T47D (cell line): ENCODE measurements at regions not wholly inside any gene's neighbourhood (a gene's known extent, or its start where the extent isn't known, plus 50 kb on each side); places are given as distances from the start of the nearest gene placed in this dataset.
"Not testable (repeated sequence)": the region's sequence is repeated elsewhere in the genome, so short reads cannot be mapped to it uniquely, and the experiment has no call there.

Experiments used
- DNase-seq, 2 experiments: peaks; one replicate each; pipeline versions ENCODE4 v3.0.0 to v3.0.0-alpha.2; 2011 to 2012; ENCODE audit warnings: low read depth in 1 of 2, low spot score in 1 of 2
- JUND ChIP-seq: IDR thresholded peaks from 2 replicates; pipeline ENCODE4 v1.6.1; 2012; ENCODE audit warnings: low read depth
- in situ Hi-C: cut with HindIII; loops from 2 replicates; pipeline ENCODE4 v1.10.0; 2016; ENCODE audit warnings: low sequenced_read_pairs, low pct_unique_long_range_greater_than_20kb

DNA sequence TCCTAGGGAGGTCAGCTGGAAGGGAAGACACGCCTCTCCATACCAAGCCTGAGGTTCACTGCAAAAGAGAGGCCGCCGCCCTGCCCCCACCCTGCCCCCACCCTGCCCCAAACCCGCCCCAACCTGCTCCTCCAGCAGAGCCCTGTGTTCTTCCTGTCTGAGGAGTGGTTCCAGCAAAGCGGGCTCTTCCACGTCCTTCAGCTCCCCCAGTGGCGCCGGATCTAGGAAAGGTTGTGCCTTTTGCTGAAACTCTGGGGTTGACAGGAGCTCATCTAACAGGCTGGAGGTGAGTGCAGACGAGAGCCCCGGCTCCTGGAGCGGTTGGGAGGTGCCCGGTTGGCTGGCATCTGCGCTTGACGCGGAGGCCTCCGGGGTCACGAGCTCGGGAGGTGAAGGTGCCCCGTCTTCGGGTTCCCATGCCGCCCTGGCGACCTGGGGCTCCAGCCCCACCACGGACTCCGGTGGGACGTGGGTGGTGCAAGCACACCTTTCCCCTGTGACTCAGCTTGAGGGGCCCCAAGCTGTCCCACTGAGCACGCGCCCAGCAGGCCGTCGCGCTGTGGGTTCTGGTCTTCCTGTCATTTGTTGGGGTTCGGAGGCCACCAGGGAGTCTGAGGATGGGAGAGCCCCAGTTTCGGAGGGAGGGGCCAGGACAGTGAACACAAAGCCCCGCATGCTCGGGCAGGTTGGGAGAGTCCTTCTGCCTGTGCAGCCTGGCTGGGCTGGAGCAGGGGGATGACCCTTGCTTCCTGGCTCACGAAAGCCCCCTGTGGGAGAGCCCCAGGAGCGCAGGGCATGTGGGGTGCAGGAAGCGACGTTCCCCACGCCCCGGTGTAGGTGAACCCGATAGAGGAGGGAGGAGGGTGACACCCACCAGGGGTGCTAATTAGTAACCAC is 1467.1 kb downstream of the FOXD4L5 start:
- no peak for TF ChIP-seq JUND
- in situ Hi-C loops = no loop called here
- no peak for DNase-seq

DNA sequence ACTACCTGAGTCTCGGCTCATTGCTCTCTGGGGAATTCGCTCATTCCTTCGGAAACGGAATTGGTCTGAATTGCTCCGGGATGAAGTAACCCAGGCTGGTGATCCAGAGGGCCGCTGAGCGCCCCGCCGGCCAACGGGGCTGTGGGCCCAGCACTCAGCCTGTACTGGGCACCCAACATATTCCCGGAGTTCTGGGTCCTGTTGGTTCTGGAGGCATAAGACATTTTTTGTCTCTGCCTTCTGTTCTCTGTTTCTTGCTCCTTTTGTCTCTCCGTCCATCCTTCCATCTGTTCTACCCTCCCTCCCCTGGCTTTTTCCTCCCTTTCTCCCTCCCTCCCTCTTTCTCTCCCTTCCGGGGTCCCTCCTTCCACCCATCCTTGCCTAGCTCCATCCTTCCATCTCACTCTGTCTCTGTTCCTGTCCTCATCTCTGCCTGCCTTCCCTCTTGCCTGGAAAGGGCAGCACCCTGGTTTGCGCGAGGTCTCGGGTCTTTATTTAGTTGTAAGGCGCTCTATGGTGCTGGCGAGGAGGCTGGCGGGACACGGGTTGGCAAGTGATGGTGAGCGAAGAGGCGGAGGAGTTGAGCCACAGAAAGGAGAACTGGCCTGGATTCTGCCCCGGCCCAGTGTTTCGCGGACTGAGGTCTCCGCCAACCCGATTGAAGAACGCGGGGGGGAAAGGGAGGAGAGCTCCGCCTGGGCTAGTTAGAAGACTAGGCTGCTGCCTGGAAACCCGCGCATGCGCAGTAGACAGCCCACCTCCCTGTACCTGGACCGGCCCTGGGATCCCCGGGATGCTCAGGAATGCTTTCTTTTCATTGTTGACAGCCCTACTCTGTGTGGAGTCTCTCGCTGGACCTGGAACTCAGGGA is 1468.0 kb downstream of the FOXD4L5 start:
- in situ Hi-C loops = no loop called here
- peak; percentile 97 to 99 for DNase-seq
- TF ChIP-seq JUND = no peak

- in situ Hi-C loops, DNase-seq: not testable (repeated sequence)
Measured at GRCh38 chr9:63814970-63815669, 1469.9 kb downstream of the FOXD4L5 start.

DNA sequence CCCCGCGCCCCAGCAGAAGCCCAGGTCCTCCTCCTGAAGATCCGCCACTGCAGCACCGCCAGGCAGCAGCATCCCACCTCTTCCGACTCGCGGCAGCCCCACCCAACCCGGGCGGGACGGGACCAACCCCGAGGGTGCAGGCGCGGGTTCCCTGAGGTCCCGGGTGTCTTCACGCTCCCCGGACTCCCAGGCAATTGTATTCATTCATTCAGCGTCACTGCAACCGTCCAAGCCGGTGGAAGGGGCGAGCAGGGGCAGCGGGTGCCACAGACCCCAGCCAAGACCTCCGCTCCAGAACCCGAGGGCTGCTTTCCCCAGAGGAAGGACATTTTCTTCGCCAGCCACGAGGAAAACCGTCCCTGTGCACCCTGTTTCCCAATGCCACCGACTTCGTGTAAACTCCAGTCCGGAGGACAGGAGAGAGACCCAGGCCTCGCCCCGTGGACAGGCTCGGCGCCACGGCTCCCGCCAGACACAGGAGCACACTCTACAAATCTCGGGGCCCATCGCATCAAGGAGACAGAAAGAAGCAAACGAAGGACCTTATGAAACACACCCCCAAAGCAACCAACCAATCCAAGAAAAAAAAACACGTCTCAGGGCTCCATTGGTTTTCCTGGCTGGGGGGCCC is 1471.5 kb downstream of the FOXD4L5 start:
- in situ Hi-C loops, DNase-seq: not testable (repeated sequence)

DNA sequence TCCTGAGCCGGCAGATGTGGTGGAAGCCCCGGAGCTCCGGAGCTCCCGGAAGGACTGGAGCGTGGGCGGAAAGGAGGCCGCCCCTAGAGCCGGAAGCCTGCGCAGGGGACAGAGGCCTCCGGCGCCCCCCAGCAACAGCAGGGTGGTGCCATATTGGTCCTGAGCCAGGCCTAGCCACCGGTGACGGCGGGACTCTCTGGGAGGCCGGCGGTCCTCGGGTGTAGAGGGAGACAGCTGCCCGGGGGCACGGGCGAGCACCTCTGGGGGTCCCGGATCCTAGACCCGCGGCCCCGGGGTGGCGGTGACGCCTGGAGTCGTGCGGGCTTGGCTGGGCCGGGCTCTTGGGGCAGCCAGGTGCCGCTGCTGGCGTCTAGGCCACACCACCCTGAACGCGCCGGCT is 1472.2 kb downstream of the FOXD4L5 start:
- DNase-seq, in situ Hi-C loops: not testable (repeated sequence)

- in situ Hi-C loops, DNase-seq: not testable (repeated sequence)
Measured at GRCh38 chr9:63804205-63804604, 1480.8 kb downstream of the FOXD4L5 start.

DNA sequence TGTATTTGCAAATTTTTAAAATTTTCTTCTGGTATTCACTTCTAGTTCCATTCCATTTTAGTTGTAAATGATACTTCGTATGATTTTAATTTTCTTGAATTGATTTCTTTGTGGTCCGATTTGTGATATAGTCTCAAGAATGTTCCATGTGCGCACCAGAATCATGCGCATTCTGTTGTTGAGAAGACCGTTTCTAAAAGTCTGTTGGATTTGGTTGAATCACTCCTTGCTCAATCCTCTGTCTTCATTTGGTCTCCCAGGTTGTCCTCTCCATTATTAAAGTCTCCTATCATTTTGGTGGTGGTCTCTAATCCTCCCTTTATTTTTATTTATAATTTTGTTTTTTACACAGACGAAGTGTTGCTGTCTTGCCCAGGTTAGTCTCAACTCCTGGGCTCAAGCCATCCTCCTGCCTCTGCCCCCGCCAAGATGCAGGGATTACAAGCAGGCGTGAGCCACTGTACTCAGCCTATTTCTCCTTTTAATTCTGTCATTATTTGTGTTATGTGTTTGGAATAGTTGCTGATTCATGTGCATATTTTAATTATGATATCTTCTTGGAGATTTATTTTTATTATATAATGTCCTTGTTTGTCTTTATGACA is 1490.8 kb downstream of the FOXD4L5 start:
- DNase-seq, in situ Hi-C loops: not testable (repeated sequence)

DNA sequence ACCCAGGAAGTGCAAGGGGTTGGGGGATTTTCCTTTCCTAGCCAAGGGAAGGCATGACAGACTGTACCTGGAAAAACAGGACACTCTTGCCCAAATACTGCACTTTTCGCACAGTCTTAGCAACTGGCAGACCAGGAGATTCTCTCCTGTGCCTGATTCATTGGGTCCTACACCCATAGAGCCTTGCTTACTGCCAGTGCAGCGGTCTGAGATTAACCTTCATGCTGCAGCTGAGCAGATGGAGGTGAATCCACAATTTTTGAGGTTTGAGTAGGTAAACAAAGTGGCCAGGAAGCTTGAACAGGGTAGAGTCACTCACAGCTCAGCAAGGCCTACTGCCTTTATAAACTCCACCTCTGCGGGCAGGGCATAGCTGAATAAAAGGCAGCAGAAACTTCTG is 1497.6 kb downstream of the FOXD4L5 start:
- in situ Hi-C loops = not testable (repeated sequence)

GRCh38 chr9:63785059-63785458 is 1500.0 kb downstream of the FOXD4L5 start:
- DNase-seq, in situ Hi-C loops: not testable (repeated sequence)

More for the DNA sequence above, 1497.6 kb downstream of the FOXD4L5 start:
- not testable (repeated sequence) for DNase-seq

GRCh38 chr9:63784421-63784820 is 1500.6 kb downstream of the FOXD4L5 start:
- in situ Hi-C loops, DNase-seq: not testable (repeated sequence)

- DNase-seq, in situ Hi-C loops: not testable (repeated sequence)
Measured at GRCh38 chr9:63781817-63782439, 1503.1 kb downstream of the FOXD4L5 start.

DNA sequence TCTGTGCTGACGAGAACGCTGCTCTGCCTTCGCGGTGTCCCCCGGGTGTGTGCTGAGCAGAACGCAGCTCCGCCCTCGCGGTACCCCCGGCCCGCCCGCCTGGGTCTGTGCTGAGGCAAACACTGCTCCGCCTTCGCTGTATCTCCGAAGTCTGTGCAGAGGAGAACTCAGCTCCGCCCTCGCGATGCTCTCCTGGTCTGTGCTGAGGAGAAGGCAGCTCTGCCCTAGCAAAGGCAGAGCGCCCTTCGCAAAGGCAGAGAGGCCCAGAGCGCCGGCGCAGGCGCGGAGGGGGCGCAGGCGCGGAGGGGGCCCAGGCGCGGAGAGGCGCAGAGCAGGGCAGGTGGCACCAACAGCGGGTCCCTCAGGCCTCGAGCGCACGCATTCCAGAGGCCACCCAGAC is 1503.6 kb downstream of the FOXD4L5 start:
- peak in 1 of 2 experiments; percentile 58 for DNase-seq
- in situ Hi-C loops = not testable (repeated sequence)

DNA sequence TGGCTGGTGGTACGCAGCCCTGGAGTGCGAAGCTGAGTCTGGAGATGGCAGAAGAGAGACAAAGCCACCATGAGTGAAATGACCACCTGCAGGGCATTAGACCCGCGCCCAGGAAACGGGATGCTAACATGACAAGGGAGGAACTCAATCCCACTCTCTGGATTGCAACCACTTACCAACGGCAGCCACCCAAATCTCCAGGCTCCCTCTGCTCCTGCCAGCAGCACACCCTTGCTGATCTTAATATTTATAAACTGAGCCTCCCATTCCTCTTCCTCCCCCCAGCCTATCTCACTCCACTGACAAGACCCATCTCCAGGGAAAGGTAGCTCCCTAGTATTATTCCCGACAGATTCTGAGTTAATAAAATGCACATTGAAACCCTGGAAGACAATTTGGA is 1508.8 kb downstream of the FOXD4L5 start:
- in situ Hi-C loops, DNase-seq: not testable (repeated sequence)

- in situ Hi-C loops, DNase-seq: not testable (repeated sequence)
Measured at GRCh38 chr9:63775092-63775426, 1510.0 kb downstream of the FOXD4L5 start.

GRCh38 chr9:63774369-63775091 is 1510.5 kb downstream of the FOXD4L5 start:
- DNase-seq, in situ Hi-C loops: not testable (repeated sequence)

DNA sequence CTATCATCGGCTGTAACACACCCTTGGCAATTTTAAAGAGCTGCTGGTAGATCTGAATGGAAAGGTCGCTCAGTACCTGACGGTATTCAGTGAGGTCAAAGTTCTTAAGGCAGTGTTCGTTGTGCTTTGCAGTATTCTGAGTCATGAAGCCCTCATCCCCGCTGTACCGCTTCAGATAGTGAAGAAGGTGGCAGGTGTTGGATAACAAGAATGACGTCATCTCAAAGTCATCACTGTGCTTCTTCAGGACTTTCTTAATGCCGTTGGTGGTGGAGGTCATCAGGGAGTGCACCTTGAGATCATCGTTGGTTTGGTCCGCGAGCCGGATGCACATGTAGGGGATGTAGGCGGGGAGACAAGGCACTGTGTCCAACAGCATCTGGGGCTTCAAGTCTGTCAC is 1522.8 kb downstream of the FOXD4L5 start:
- DNase-seq, in situ Hi-C loops: not testable (repeated sequence)
